ENCODE measurements at regions not wholly inside any gene's neighbourhood (a gene's known extent, or its start where the extent isn't known, plus 50 kb on each side); places are given as distances from the start of the nearest gene placed in this dataset.
"Not testable (repeated sequence)": the region's sequence is repeated elsewhere in the genome, so short reads cannot be mapped to it uniquely, and the experiment has no call there.

- H3K36me3 ChIP-seq (ENCODE audit: control insufficient read depth, insufficient read depth, low read length); H3K27me3 ChIP-seq (ENCODE audit: control insufficient read depth, insufficient read depth, low read length): not testable (repeated sequence)
- WGBS (ENCODE audit: insufficient coverage), result 57% methylated on average over 1 of the region's 3 CpGs
Observed at GRCh38 chr4:103946621-103947268, 227.0 kb upstream of the TACR3 start.

GRCh38 chr4:103938488-103938887, 218.7 kb upstream of the TACR3 start:
- Histone ChIP-seq H3K27ac (ENCODE audit: low read length) (no peak overlapping the region), H3K4me1 (ENCODE audit: control insufficient read depth, insufficient read depth, low read length) (no peaks in the 10 kb centered on the region), H3K4me3 (ENCODE audit: low read length) (no peak overlapping the region), H3K27me3 (ENCODE audit: control insufficient read depth, insufficient read depth, low read length) (no peaks in the 10 kb centered on the region), H3K9me3 (replicated peaks; ENCODE audit: control insufficient read depth, low read depth, low read length) (no peaks in the 10 kb centered on the region), H3K36me3 (ENCODE audit: control insufficient read depth, insufficient read depth, low read length) (no peaks in the 10 kb centered on the region)
- no peak for DNase-seq
- WGBS (ENCODE audit: insufficient coverage), result 70% methylated on average over 2 of the region's 4 CpGs

More at GRCh38 chr4:103946621-103947268, 227.0 kb upstream of the TACR3 start:
- H3K4me1 ChIP-seq (ENCODE audit: control insufficient read depth, insufficient read depth, low read length); H3K27ac ChIP-seq (ENCODE audit: low read length); H3K4me3 ChIP-seq (ENCODE audit: low read length); DNase-seq; H3K9me3 ChIP-seq (replicated peaks; ENCODE audit: control insufficient read depth, low read depth, low read length): not testable (repeated sequence)

GRCh38 chr4:103936653-103937145, 216.9 kb upstream of the TACR3 start:
- 95% methylated on average over 25 of the region's 26 CpGs for WGBS (ENCODE audit: insufficient coverage)
- Histone ChIP-seq H3K4me3 (ENCODE audit: low read length) (no peak overlapping the region), H3K27me3 (ENCODE audit: control insufficient read depth, insufficient read depth, low read length) (no peaks in the 10 kb centered on the region), H3K4me1 (ENCODE audit: control insufficient read depth, insufficient read depth, low read length) (no peaks in the 10 kb centered on the region), H3K27ac (ENCODE audit: low read length) (no peak overlapping the region), H3K36me3 (ENCODE audit: control insufficient read depth, insufficient read depth, low read length) (no peaks in the 10 kb centered on the region), H3K9me3 (replicated peaks; ENCODE audit: control insufficient read depth, low read depth, low read length) (no peaks in the 10 kb centered on the region)
- no peak for DNase-seq

- H3K27ac ChIP-seq (ENCODE audit: low read length), result no peak overlapping the region
- H3K4me1 ChIP-seq (ENCODE audit: control insufficient read depth, insufficient read depth, low read length), result no peaks in the 10 kb centered on the region
- H3K27me3 ChIP-seq (ENCODE audit: control insufficient read depth, insufficient read depth, low read length), result no peaks in the 10 kb centered on the region
- H3K4me3 ChIP-seq (ENCODE audit: low read length), result no peak overlapping the region
- DNase-seq, result peak; percentile 56
- no peaks in the 10 kb centered on the region for H3K36me3 ChIP-seq (ENCODE audit: control insufficient read depth, insufficient read depth, low read length)
- WGBS (ENCODE audit: insufficient coverage), result no CpG with 5 or more reads among the region's 2 CpGs
- no peaks in the 10 kb centered on the region for H3K9me3 ChIP-seq (replicated peaks; ENCODE audit: control insufficient read depth, low read depth, low read length)
Observed at GRCh38 chr4:103934178-103934789, 214.5 kb upstream of the TACR3 start.

- no CpG with 5 or more reads among the region's 2 CpGs for WGBS (ENCODE audit: insufficient coverage)
- Histone ChIP-seq H3K4me3 (ENCODE audit: low read length) (no peak overlapping the region), H3K9me3 (replicated peaks; ENCODE audit: control insufficient read depth, low read depth, low read length) (no peaks in the 10 kb centered on the region), H3K27ac (ENCODE audit: low read length) (no peak overlapping the region), H3K36me3 (ENCODE audit: control insufficient read depth, insufficient read depth, low read length) (no peaks in the 10 kb centered on the region), H3K27me3 (ENCODE audit: control insufficient read depth, insufficient read depth, low read length) (no peaks in the 10 kb centered on the region), H3K4me1 (ENCODE audit: control insufficient read depth, insufficient read depth, low read length) (no peaks in the 10 kb centered on the region)
- DNase-seq, result no peak
Observed at GRCh38 chr4:103928370-103928769, 208.6 kb upstream of the TACR3 start.

GRCh38 chr4:103923551-103923950, 203.8 kb upstream of the TACR3 start:
- Histone ChIP-seq H3K4me1 (ENCODE audit: control insufficient read depth, insufficient read depth, low read length) (no peaks in the 10 kb centered on the region), H3K36me3 (ENCODE audit: control insufficient read depth, insufficient read depth, low read length) (no peaks in the 10 kb centered on the region), H3K4me3 (ENCODE audit: low read length) (no peak overlapping the region), H3K27ac (ENCODE audit: low read length) (no peak overlapping the region), H3K27me3 (ENCODE audit: control insufficient read depth, insufficient read depth, low read length) (no peaks in the 10 kb centered on the region), H3K9me3 (replicated peaks; ENCODE audit: control insufficient read depth, low read depth, low read length) (no peaks in the 10 kb centered on the region)
- no CpG with 5 or more reads among the region's 2 CpGs for WGBS (ENCODE audit: insufficient coverage)
- DNase-seq, result no peak

- no peaks in the 10 kb centered on the region for H3K9me3 ChIP-seq (replicated peaks; ENCODE audit: control insufficient read depth, low read depth, low read length)
- H3K36me3 ChIP-seq (ENCODE audit: control insufficient read depth, insufficient read depth, low read length), result no peaks in the 10 kb centered on the region
- no peak overlapping the region for H3K4me3 ChIP-seq (ENCODE audit: low read length)
- no peaks in the 10 kb centered on the region for H3K27me3 ChIP-seq (ENCODE audit: control insufficient read depth, insufficient read depth, low read length)
- H3K27ac ChIP-seq (ENCODE audit: low read length), result no peak overlapping the region
- no CpG with 5 or more reads among the region's 1 CpG for WGBS (ENCODE audit: insufficient coverage)
- no peaks in the 10 kb centered on the region for H3K4me1 ChIP-seq (ENCODE audit: control insufficient read depth, insufficient read depth, low read length)
- no peak for DNase-seq
Observed at GRCh38 chr4:103918214-103918613, 198.4 kb upstream of the TACR3 start.

- no peaks in the 10 kb centered on the region for H3K4me1 ChIP-seq (ENCODE audit: control insufficient read depth, insufficient read depth, low read length)
- WGBS (ENCODE audit: insufficient coverage), result no CpG with 5 or more reads among the region's 3 CpGs
- peak; percentile 35 for DNase-seq
Observed at GRCh38 chr4:103915224-103915869, 195.6 kb upstream of the TACR3 start.

GRCh38 chr4:103907414-103907813, 187.6 kb upstream of the TACR3 start:
- Histone ChIP-seq H3K4me3 (ENCODE audit: low read length) (no peak overlapping the region), H3K27ac (ENCODE audit: low read length) (no peak overlapping the region), H3K36me3 (ENCODE audit: control insufficient read depth, insufficient read depth, low read length) (no peaks in the 10 kb centered on the region), H3K4me1 (ENCODE audit: control insufficient read depth, insufficient read depth, low read length) (no peaks in the 10 kb centered on the region), H3K9me3 (replicated peaks; ENCODE audit: control insufficient read depth, low read depth, low read length) (no peaks in the 10 kb centered on the region), H3K27me3 (ENCODE audit: control insufficient read depth, insufficient read depth, low read length) (no peaks in the 10 kb centered on the region)
- DNase-seq, result no peak
- no CpG with 5 or more reads among the region's 2 CpGs for WGBS (ENCODE audit: insufficient coverage)

More at GRCh38 chr4:103915224-103915869, 195.6 kb upstream of the TACR3 start:
- Histone ChIP-seq H3K27ac (ENCODE audit: low read length) (no peak overlapping the region), H3K36me3 (ENCODE audit: control insufficient read depth, insufficient read depth, low read length) (no peaks in the 10 kb centered on the region), H3K27me3 (ENCODE audit: control insufficient read depth, insufficient read depth, low read length) (no peaks in the 10 kb centered on the region), H3K4me3 (ENCODE audit: low read length) (no peak overlapping the region), H3K9me3 (replicated peaks; ENCODE audit: control insufficient read depth, low read depth, low read length) (no peaks in the 10 kb centered on the region)

GRCh38 chr4:103904123-103904522, 184.3 kb upstream of the TACR3 start:
- DNase-seq, result no peak
- H3K9me3 ChIP-seq (replicated peaks; ENCODE audit: control insufficient read depth, low read depth, low read length), result no peaks in the 10 kb centered on the region

More at GRCh38 chr4:103904123-103904522, 184.3 kb upstream of the TACR3 start:
- Histone ChIP-seq H3K27me3 (ENCODE audit: control insufficient read depth, insufficient read depth, low read length) (no peaks in the 10 kb centered on the region), H3K36me3 (ENCODE audit: control insufficient read depth, insufficient read depth, low read length) (no peaks in the 10 kb centered on the region), H3K4me3 (ENCODE audit: low read length) (no peak overlapping the region), H3K27ac (ENCODE audit: low read length) (no peak overlapping the region), H3K4me1 (ENCODE audit: control insufficient read depth, insufficient read depth, low read length) (no peaks in the 10 kb centered on the region)

All from muscle of leg (tissue), 3 donors.